ENCODE measurements at regions not wholly inside any gene's neighbourhood (a gene's known extent, or its start where the extent isn't known, plus 50 kb on each side); places are given as distances from the start of the nearest gene placed in this dataset.

GRCh38 chr18:68623342-68623741 lies 91.6 kb downstream of the TMX3 start:
- Mint-ChIP-seq H3K36me3 (no peaks in the 10 kb centered on the region), H3K27me3 (no peaks in the 10 kb centered on the region), H3K9me3 (no peaks in the 10 kb centered on the region), H3K4me1 (no peaks in the 10 kb centered on the region), H3K4me3 (no peak overlapping the region), H3K27ac (no peak overlapping the region)
- peak; percentile 8 for DNase-seq

GRCh38 chr18:68611311-68611710 lies 103.6 kb downstream of the TMX3 start:
- H3K4me3 Mint-ChIP-seq, result no peak overlapping the region
- H3K9me3 Mint-ChIP-seq, result no peaks in the 10 kb centered on the region
- H3K4me1 Mint-ChIP-seq, result no peaks in the 10 kb centered on the region
- no peak for DNase-seq
- H3K27ac Mint-ChIP-seq, result no peak overlapping the region
- no peaks in the 10 kb centered on the region for H3K36me3 Mint-ChIP-seq
- H3K27me3 Mint-ChIP-seq, result peaks cover 5% of the 10 kb centered on the region

- no peaks in the 10 kb centered on the region for H3K9me3 Mint-ChIP-seq
- no peak overlapping the region for H3K4me3 Mint-ChIP-seq
- no peaks in the 10 kb centered on the region for H3K4me1 Mint-ChIP-seq
- H3K36me3 Mint-ChIP-seq, result no peaks in the 10 kb centered on the region
- H3K27me3 Mint-ChIP-seq, result peaks cover 5% of the 10 kb centered on the region
- no peak overlapping the region for H3K27ac Mint-ChIP-seq
- no peak for DNase-seq
Observed at GRCh38 chr18:68608851-68609490, 105.9 kb downstream of the TMX3 start.

GRCh38 chr18:68607852-68608251 lies 107.1 kb downstream of the TMX3 start:
- Mint-ChIP-seq H3K9me3 (no peaks in the 10 kb centered on the region), H3K4me3 (no peak overlapping the region), H3K36me3 (no peaks in the 10 kb centered on the region), H3K27ac (no peak overlapping the region), H3K4me1 (no peaks in the 10 kb centered on the region), H3K27me3 (peaks cover 5% of the 10 kb centered on the region)
- no peak for DNase-seq

- H3K27me3 Mint-ChIP-seq, result peaks cover 5% of the 10 kb centered on the region
- DNase-seq, result no peak
- no peaks in the 10 kb centered on the region for H3K4me1 Mint-ChIP-seq
- H3K27ac Mint-ChIP-seq, result no peak overlapping the region
- no peaks in the 10 kb centered on the region for H3K36me3 Mint-ChIP-seq
- H3K4me3 Mint-ChIP-seq, result no peak overlapping the region
- H3K9me3 Mint-ChIP-seq, result no peaks in the 10 kb centered on the region
Observed at GRCh38 chr18:68604256-68604655, 110.7 kb downstream of the TMX3 start.

- no peak overlapping the region for H3K27ac Mint-ChIP-seq
- no peaks in the 10 kb centered on the region for H3K4me1 Mint-ChIP-seq
- DNase-seq, result no peak
- H3K27me3 Mint-ChIP-seq, result no peaks in the 10 kb centered on the region
- no peaks in the 10 kb centered on the region for H3K36me3 Mint-ChIP-seq
- no peak overlapping the region for H3K4me3 Mint-ChIP-seq
- no peaks in the 10 kb centered on the region for H3K9me3 Mint-ChIP-seq
Observed at GRCh38 chr18:68596016-68596415, 118.9 kb downstream of the TMX3 start.

- no peak overlapping the region for H3K27ac Mint-ChIP-seq
- no peaks in the 10 kb centered on the region for H3K36me3 Mint-ChIP-seq
- no peaks in the 10 kb centered on the region for H3K27me3 Mint-ChIP-seq
- no peaks in the 10 kb centered on the region for H3K9me3 Mint-ChIP-seq
- H3K4me3 Mint-ChIP-seq, result no peak overlapping the region
- no peak for DNase-seq
- no peaks in the 10 kb centered on the region for H3K4me1 Mint-ChIP-seq
Observed at GRCh38 chr18:68588169-68588568, 126.7 kb downstream of the TMX3 start.

- Mint-ChIP-seq H3K4me1 (no peaks in the 10 kb centered on the region), H3K4me3 (no peak overlapping the region), H3K36me3 (no peaks in the 10 kb centered on the region), H3K27ac (no peak overlapping the region), H3K9me3 (no peaks in the 10 kb centered on the region), H3K27me3 (no peaks in the 10 kb centered on the region)
- no peak for DNase-seq
Observed at GRCh38 chr18:68583685-68584084, 131.2 kb downstream of the TMX3 start.

- H3K9me3 Mint-ChIP-seq, result peaks cover 3% of the 10 kb centered on the region
- H3K4me3 Mint-ChIP-seq, result no peak overlapping the region
- H3K36me3 Mint-ChIP-seq, result no peaks in the 10 kb centered on the region
- no peak for DNase-seq
- H3K4me1 Mint-ChIP-seq, result no peaks in the 10 kb centered on the region
- H3K27ac Mint-ChIP-seq, result no peak overlapping the region
- H3K27me3 Mint-ChIP-seq, result peaks cover 8% of the 10 kb centered on the region
Observed at GRCh38 chr18:68574311-68574710, 140.6 kb downstream of the TMX3 start.

GRCh38 chr18:68569936-68570335 lies 145.0 kb downstream of the TMX3 start:
- H3K4me1 Mint-ChIP-seq, result no peaks in the 10 kb centered on the region

GRCh38 chr18:68568364-68569155 lies 146.3 kb downstream of the TMX3 start:
- H3K27ac Mint-ChIP-seq, result no peak overlapping the region
- DNase-seq, result no peak
- no peaks in the 10 kb centered on the region for H3K4me1 Mint-ChIP-seq
- peaks cover 15% of the 10 kb centered on the region for H3K27me3 Mint-ChIP-seq
- H3K4me3 Mint-ChIP-seq, result no peak overlapping the region
- H3K36me3 Mint-ChIP-seq, result no peaks in the 10 kb centered on the region
- peaks cover 5% of the 10 kb centered on the region for H3K9me3 Mint-ChIP-seq

More at GRCh38 chr18:68569936-68570335, 145.0 kb downstream of the TMX3 start:
- peaks cover 15% of the 10 kb centered on the region for H3K27me3 Mint-ChIP-seq
- peaks cover 3% of the 10 kb centered on the region for H3K9me3 Mint-ChIP-seq
- H3K27ac Mint-ChIP-seq, result no peak overlapping the region
- H3K36me3 Mint-ChIP-seq, result no peaks in the 10 kb centered on the region
- no peak for DNase-seq
- no peak overlapping the region for H3K4me3 Mint-ChIP-seq

- DNase-seq, result no peak
- Mint-ChIP-seq H3K36me3 (no peaks in the 10 kb centered on the region), H3K4me1 (no peaks in the 10 kb centered on the region), H3K9me3 (peaks cover 4% of the 10 kb centered on the region), H3K4me3 (no peak overlapping the region), H3K27me3 (peaks cover 15% of the 10 kb centered on the region), H3K27ac (no peak overlapping the region)
Observed at GRCh38 chr18:68566991-68567390, 147.9 kb downstream of the TMX3 start.

GRCh38 chr18:68564961-68565360 lies 149.9 kb downstream of the TMX3 start:
- peaks cover 10% of the 10 kb centered on the region for H3K27me3 Mint-ChIP-seq

GRCh38 chr18:68564351-68564750 lies 150.6 kb downstream of the TMX3 start:
- DNase-seq, result no peak
- H3K36me3 Mint-ChIP-seq, result no peaks in the 10 kb centered on the region
- no peaks in the 10 kb centered on the region for H3K4me1 Mint-ChIP-seq
- H3K27ac Mint-ChIP-seq, result no peak overlapping the region
- H3K9me3 Mint-ChIP-seq, result peaks cover 3% of the 10 kb centered on the region
- no peak overlapping the region for H3K4me3 Mint-ChIP-seq
- H3K27me3 Mint-ChIP-seq, result peaks cover 8% of the 10 kb centered on the region

More at GRCh38 chr18:68564961-68565360, 149.9 kb downstream of the TMX3 start:
- no peak overlapping the region for H3K4me3 Mint-ChIP-seq
- DNase-seq, result no peak
- no peaks in the 10 kb centered on the region for H3K36me3 Mint-ChIP-seq
- peaks cover 3% of the 10 kb centered on the region for H3K9me3 Mint-ChIP-seq
- H3K27ac Mint-ChIP-seq, result no peak overlapping the region
- H3K4me1 Mint-ChIP-seq, result no peaks in the 10 kb centered on the region

GRCh38 chr18:68560128-68560527 lies 154.8 kb downstream of the TMX3 start:
- H3K4me1 Mint-ChIP-seq, result peaks cover 2% of the 10 kb centered on the region
- H3K27ac Mint-ChIP-seq, result no peak overlapping the region
- no peaks in the 10 kb centered on the region for H3K36me3 Mint-ChIP-seq
- peaks cover 3% of the 10 kb centered on the region for H3K9me3 Mint-ChIP-seq
- H3K4me3 Mint-ChIP-seq, result no peak overlapping the region
- no peaks in the 10 kb centered on the region for H3K27me3 Mint-ChIP-seq
- DNase-seq, result no peak

GRCh38 chr18:68557183-68557582 lies 157.7 kb downstream of the TMX3 start:
- Mint-ChIP-seq H3K27me3 (no peaks in the 10 kb centered on the region), H3K9me3 (no peaks in the 10 kb centered on the region), H3K36me3 (no peaks in the 10 kb centered on the region), H3K4me1 (peaks cover 2% of the 10 kb centered on the region), H3K4me3 (no peak overlapping the region), H3K27ac (no peak overlapping the region)
- DNase-seq, result no peak
